GM12892 (cell line): ENCODE measurements at regions not wholly inside any gene's neighbourhood (a gene's known extent, or its start where the extent isn't known, plus 50 kb on each side); places are given as distances from the start of the nearest gene placed in this dataset.

Experiments
- POLR2A ChIP-seq: IDR thresholded peaks from 2 replicates; pipeline ENCODE4 v1.6.1; 2011; ENCODE audit warnings: low read depth, low read length, control low read depth
- POLR2AphosphoS5 ChIP-seq: IDR thresholded peaks from 2 replicates; pipeline ENCODE4 v1.6.1; 2011; ENCODE audit warnings: low read depth, low read length, control low read depth
- TAF1 ChIP-seq: IDR thresholded peaks from 2 replicates; pipeline ENCODE4 v1.6.1; 2011; ENCODE audit warnings: low read depth, mild to moderate bottlenecking, control low read depth, low read length, borderline replicate concordance

- TF ChIP-seq POLR2A (no peak), TAF1 (no peak), POLR2AphosphoS5 (no peak)
These were observed 154.2 kb upstream of the LINGO1 start for GRCh38 chr15:77786956-77787355.
